Right cardiac atrium (tissue), 5 donors: ENCODE measurements at regions not wholly inside any gene's neighbourhood (a gene's known extent, or its start where the extent isn't known, plus 50 kb on each side); places are given as distances from the start of the nearest gene placed in this dataset.
A peak's percentile ranks its signal among the peaks of the same experiment; 100 is the strongest.
"Not testable (repeated sequence)": the region's sequence is repeated elsewhere in the genome, so short reads cannot be mapped to it uniquely, and the experiment has no call there.

ENCODE experiments used
- ATAC-seq, 2 donors: fragments of 200-7000 bp; cut with Tn5 transposase; one replicate each; pipeline versions ENCODE4 v1.8.0 to v1.9.1; 2020; ENCODE audit warnings: moderate library complexity in 2 of 2, mild to moderate bottlenecking in 1 of 2
- DNase-seq, 3 donors: peaks; one replicate each; pipeline ENCODE4 v3.0.0-alpha.2; 2020
- H3K27ac ChIP-seq: one replicate; pipeline ENCODE4 v1.5.1; 2013; ENCODE audit warnings: mild to moderate bottlenecking, low read length, control low read depth, moderate library complexity
- H3K27me3 ChIP-seq: one replicate; pipeline ENCODE4 v1.6.1; 2013; ENCODE audit not compliant: control insufficient read depth, insufficient read depth
- H3K4me1 ChIP-seq: one replicate; pipeline ENCODE4 v1.6.1; 2013; ENCODE audit warnings: low read length; ENCODE audit not compliant: control insufficient read depth, insufficient read depth
- H3K4me3 ChIP-seq: one replicate; pipeline ENCODE4 v1.5.1; 2013; ENCODE audit warnings: low read length, control low read depth
- H3K9me3 ChIP-seq: one replicate; pipeline ENCODE4 v1.6.1; 2013; ENCODE audit warnings: low read length; ENCODE audit not compliant: control insufficient read depth
- WGBS: extraction: QIAGEN DNeasy Blood & Tissue Kit; methylation state at CpG from one replicate; pipeline ENCODE4 v1.1.7; 2013; 5-methylcytosine and 5-hydroxymethylcytosine counted together
- intact Hi-C, 4 donors: fragments of 100-400 bp; cut with DNase I; formaldehyde crosslinking; loops; one replicate each; pipeline versions ENCODE4 v1.11.0 to v1.14.0; 2022 to 2023
- donor health status: healthy with polysubstance abuse.
- donor health status: DM: no; HTN: yes; CAD: no.
- donor health status: DM: no; HTN: no; CAD: no.
- donor health status: DM: no; HTN: yes; CAD: no; lungs with severe emphysema.
- donor health status: DM: yes; HTN: yes; CAD: no.

- DNase-seq (no peak), ATAC-seq (no peak)
- Histone ChIP-seq H3K27ac (no peak overlapping the region), H3K27me3 (no peaks in the 10 kb centered on the region), H3K4me3 (no peak overlapping the region), H3K4me1 (no peaks in the 10 kb centered on the region), H3K9me3 (no peaks in the 10 kb centered on the region)
- intact Hi-C loops = no loop called here
- 78% methylated on average over 3 of the region's 3 CpGs for WGBS
These were observed 145.4 kb upstream of the HAND2 start for GRCh38 chr4:173675446-173675845.

- no peaks in the 10 kb centered on the region for H3K4me1 ChIP-seq
- intact Hi-C loops = loop anchor here in 1 of 4 donors (10.0 kb wide), 1 partner anchor 125 kb away; no protein-coding TSS in a partner anchor
- peak; percentile 91 to 96 for ATAC-seq
- H3K9me3 ChIP-seq = no peaks in the 10 kb centered on the region
- no peak overlapping the region for H3K27ac ChIP-seq
- H3K27me3 ChIP-seq = no peaks in the 10 kb centered on the region
- H3K4me3 ChIP-seq = no peak overlapping the region
- WGBS = 34% methylated on average over 4 of the region's 4 CpGs
- DNase-seq = no peak
These were observed 139.6 kb upstream of the HAND2 start for GRCh38 chr4:173669460-173670179.

- intact Hi-C loops = loop anchor here in 1 of 4 donors (10.0 kb wide), 1 partner anchor 116 kb away; no protein-coding TSS in a partner anchor
- no peaks in the 10 kb centered on the region for H3K27me3 ChIP-seq
- H3K9me3 ChIP-seq = no peaks in the 10 kb centered on the region
- H3K4me1 ChIP-seq = no peaks in the 10 kb centered on the region
- no peak overlapping the region for H3K27ac ChIP-seq
- ATAC-seq (no peak), DNase-seq (no peak)
- no peak overlapping the region for H3K4me3 ChIP-seq
These were observed 131.0 kb upstream of the HAND2 start for GRCh38 chr4:173661001-173661400.

GRCh38 chr4:173656898-173657297 is 126.9 kb upstream of the HAND2 start:
- Histone ChIP-seq H3K4me1 (no peaks in the 10 kb centered on the region), H3K9me3 (no peaks in the 10 kb centered on the region), H3K27me3 (no peaks in the 10 kb centered on the region), H3K4me3 (no peak overlapping the region), H3K27ac (no peak overlapping the region)
- peak in 1 of 2 donors; percentile 33 for ATAC-seq
- intact Hi-C loops = no loop called here
- 40% methylated on average over 4 of the region's 4 CpGs for WGBS
- no peak for DNase-seq

- no peak overlapping the region for H3K4me3 ChIP-seq
- DNase-seq = no peak
- peak overlapping the region; percentile 50 for H3K27ac ChIP-seq
- H3K4me1 ChIP-seq = no peaks in the 10 kb centered on the region
- no peaks in the 10 kb centered on the region for H3K27me3 ChIP-seq
- no peaks in the 10 kb centered on the region for H3K9me3 ChIP-seq
- intact Hi-C loops = no loop called here
- WGBS = 32% methylated on average over 6 of the region's 6 CpGs
- peak in 1 of 2 donors; percentile 40 for ATAC-seq
These were observed 122.4 kb upstream of the HAND2 start for GRCh38 chr4:173652283-173652931.

GRCh38 chr4:173651651-173652282 is 121.7 kb upstream of the HAND2 start:
- Histone ChIP-seq H3K27ac (no peak overlapping the region), H3K27me3 (no peaks in the 10 kb centered on the region), H3K4me3 (no peak overlapping the region), H3K4me1 (no peaks in the 10 kb centered on the region), H3K9me3 (no peaks in the 10 kb centered on the region)
- ATAC-seq = no peak
- intact Hi-C loops = no loop called here
- no peak for DNase-seq
- WGBS = 52% methylated on average over 7 of the region's 7 CpGs

- no peak overlapping the region for H3K27ac ChIP-seq
- ATAC-seq = no peak
- 76% methylated on average over 4 of the region's 4 CpGs for WGBS
- no peaks in the 10 kb centered on the region for H3K9me3 ChIP-seq
- H3K4me3 ChIP-seq = no peak overlapping the region
- H3K27me3 ChIP-seq = no peaks in the 10 kb centered on the region
- intact Hi-C loops = loop anchor here in 1 of 4 donors (10.0 kb wide), 1 partner anchor 107 kb away; no protein-coding TSS in a partner anchor
- no peak for DNase-seq
- no peaks in the 10 kb centered on the region for H3K4me1 ChIP-seq
These were observed 117.9 kb upstream of the HAND2 start for GRCh38 chr4:173647902-173648301.

GRCh38 chr4:173642509-173642908 is 112.5 kb upstream of the HAND2 start:
- intact Hi-C loops = loop anchor here in 1 of 4 donors (10.0 kb wide), 1 partner anchor 112 kb away; no protein-coding TSS in a partner anchor
- DNase-seq (no peak), ATAC-seq (peak; percentile 76 to 87)
- Histone ChIP-seq H3K9me3 (no peaks in the 10 kb centered on the region), H3K27ac (peak overlapping the region; percentile 23), H3K4me1 (no peaks in the 10 kb centered on the region), H3K4me3 (no peak overlapping the region), H3K27me3 (no peaks in the 10 kb centered on the region)
- WGBS = 22% methylated on average over 3 of the region's 3 CpGs

GRCh38 chr4:173635395-173635794 is 105.4 kb upstream of the HAND2 start:
- Histone ChIP-seq H3K9me3 (no peaks in the 10 kb centered on the region), H3K27ac (no peak overlapping the region), H3K4me1 (no peaks in the 10 kb centered on the region), H3K4me3 (no peak overlapping the region), H3K27me3 (no peaks in the 10 kb centered on the region)
- intact Hi-C loops = no loop called here
- no peak for DNase-seq
- no peak for ATAC-seq

GRCh38 chr4:173626277-173626676 is 96.2 kb upstream of the HAND2 start:
- intact Hi-C loops = no loop called here
- no peaks in the 10 kb centered on the region for H3K27me3 ChIP-seq
- ATAC-seq (no peak), DNase-seq (no peak)
- H3K27ac ChIP-seq = no peak overlapping the region
- H3K4me1 ChIP-seq = no peaks in the 10 kb centered on the region
- no peak overlapping the region for H3K4me3 ChIP-seq
- peaks cover 2% of the 10 kb centered on the region for H3K9me3 ChIP-seq
- 81% methylated on average over 1 of the region's 1 CpG for whole genome bisulfite sequencing

GRCh38 chr4:173618648-173619047 is 88.6 kb upstream of the HAND2 start:
- H3K9me3 ChIP-seq, H3K4me3 ChIP-seq, intact Hi-C loops, H3K4me1 ChIP-seq, H3K27ac ChIP-seq, H3K27me3 ChIP-seq, DNase-seq, ATAC-seq: not testable (repeated sequence)
- 86% methylated on average over 5 of the region's 5 CpGs for WGBS
